Stimulated activated CD4-positive, alpha-beta T cell treated with anti-CD3 and anti-CD28 coated beads, Interleukin-4, amount 100 ng/mL, for 48 hours (primary cell): ENCODE measurements at regions not wholly inside any gene's neighbourhood (a gene's known extent, or its start where the extent isn't known, plus 50 kb on each side); places are given as distances from the start of the nearest gene placed in this dataset.
A peak's percentile ranks its signal among the peaks of the same experiment; 100 is the strongest.
"Not testable (repeated sequence)": the region's sequence is repeated elsewhere in the genome, so short reads cannot be mapped to it uniquely, and the experiment has no call there.

Experiments
- DNase-seq, 2 donors: peaks; one replicate each; pipeline ENCODE4 v3.0.0-alpha.2; 2020; ENCODE audit warnings: low read depth in 2 of 2

GRCh38 chr10:7108141-7108540 is 302.7 kb downstream of the SFMBT2 start:
- DNase-seq: no peak

GRCh38 chr10:7107285-7107684 is 303.5 kb downstream of the SFMBT2 start:
- peak in 1 of 2 donors; percentile 2 for DNase-seq

DNA sequence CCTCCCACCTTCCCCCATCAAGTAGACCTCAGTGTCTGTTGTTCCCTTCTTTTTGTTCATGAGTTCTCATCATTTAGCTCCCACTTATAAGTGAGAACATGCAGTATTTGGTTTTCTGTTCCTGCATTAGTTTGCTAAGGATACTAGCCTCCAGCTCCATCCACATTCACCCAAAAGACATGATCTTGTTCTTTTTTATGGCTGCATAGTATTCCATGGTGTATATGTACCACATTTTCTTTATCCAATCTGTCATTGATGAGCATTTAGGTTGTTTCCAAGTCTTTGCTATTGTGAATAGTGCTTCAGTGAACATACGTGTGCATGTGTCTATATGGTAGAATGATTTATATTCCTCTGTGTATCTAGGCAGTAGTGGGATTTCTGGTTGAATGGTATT is 306.5 kb downstream of the SFMBT2 start:
- not testable (repeated sequence) for DNase-seq

DNA sequence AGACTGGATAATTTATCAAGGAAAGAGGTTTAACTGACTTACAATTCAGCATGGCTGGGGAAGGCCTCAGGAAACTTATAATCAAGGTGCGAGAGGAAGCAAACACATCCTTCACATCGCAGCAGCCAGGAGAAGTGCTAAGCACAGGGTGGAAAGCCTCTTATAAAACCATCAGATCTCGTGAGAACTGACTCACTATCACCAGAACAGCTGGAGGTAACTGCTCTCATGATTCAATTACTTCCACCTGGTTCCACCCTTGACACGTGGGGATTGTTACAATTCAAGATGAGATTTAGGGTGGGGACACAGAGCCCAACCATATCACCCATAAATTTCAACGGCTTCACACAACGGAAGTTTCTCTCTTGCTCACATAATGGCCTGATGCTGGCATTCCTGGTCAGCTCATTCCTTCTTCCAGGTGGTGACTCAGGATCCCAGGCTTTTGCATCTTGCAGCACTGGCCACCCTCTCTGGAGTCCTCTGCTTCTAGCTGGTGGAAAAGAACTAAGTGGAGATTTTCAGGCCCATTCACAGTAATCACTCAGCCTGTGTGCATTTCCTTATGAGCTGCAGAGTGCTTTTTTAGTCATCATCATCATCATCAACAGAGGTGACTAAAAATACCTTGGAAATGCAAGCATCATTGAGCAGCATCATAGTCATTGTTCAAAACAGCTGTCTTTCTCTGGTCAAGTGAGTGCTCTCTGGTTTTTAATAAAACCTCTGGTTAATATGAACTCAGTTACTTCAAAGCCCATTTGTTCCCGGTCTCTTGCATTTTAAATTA is 308.1 kb downstream of the SFMBT2 start:
- no peak for DNase-seq

DNA sequence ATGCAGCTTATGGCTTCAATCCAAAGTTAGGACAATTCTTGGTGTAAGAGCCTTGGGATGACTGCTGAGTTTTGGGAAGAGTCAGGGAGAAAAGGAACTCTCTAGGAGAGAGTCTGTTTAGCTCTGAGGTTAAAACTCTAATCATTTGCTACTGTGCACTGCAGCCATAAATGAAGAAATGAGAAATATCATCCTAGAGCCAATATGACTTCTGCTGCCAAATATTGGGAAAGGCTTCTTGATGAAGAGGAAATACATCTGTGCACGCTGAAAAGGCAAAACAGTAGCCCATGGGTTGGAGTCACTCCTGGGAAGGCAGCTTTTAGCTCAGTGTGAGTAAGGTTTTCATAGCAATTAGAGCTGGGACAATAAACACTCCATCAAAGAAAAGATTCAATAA is 308.8 kb downstream of the SFMBT2 start:
- DNase-seq: no peak

DNA sequence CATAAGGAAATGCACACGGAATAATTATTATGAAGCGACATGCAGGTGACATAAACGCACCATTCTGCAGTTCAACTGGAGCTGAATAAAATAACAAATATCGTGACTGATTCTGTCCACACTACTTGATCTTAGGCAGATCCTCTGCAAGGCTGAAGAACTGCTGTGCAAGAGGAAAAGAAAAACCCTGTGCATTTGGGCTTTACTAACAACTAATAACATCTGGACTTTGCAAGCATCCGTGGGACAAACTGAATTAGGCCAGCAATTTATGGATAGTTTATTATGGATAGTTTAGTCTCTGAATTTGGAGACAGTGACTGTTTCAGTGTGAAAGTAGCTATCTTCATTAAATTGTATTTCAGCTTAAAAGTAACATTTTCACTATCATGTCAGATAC is 309.4 kb downstream of the SFMBT2 start:
- DNase-seq: no peak

GRCh38 chr10:7100032-7100702 is 310.7 kb downstream of the SFMBT2 start:
- DNase-seq: no peak

DNA sequence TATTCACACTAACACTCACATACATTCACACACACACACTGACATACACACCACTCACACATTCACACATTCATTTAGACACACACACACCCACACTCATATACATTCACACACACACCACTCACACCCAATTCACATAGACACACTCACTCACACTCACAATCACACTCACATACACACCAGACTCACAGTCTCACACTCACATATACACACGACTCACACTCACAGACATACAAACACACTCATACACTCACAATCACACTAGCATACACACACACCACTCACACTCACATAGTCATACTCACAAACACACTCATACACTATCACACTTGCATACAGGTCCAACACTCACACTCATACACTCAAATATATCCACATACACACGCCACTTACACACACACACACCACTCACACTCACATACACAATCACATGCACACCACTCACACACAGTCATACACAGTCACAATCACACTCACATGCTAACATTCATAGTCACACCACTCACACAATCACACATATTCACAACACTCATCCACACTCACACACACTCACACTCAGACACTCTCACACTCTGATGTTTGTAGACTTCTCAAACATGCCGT is 312.6 kb downstream of the SFMBT2 start:
- no peak for DNase-seq

GRCh38 chr10:7094781-7095180 is 316.1 kb downstream of the SFMBT2 start:
- no peak for DNase-seq

- DNase-seq: no peak
These were observed 317.5 kb downstream of the SFMBT2 start for GRCh38 chr10:7093368-7093767.

GRCh38 chr10:7092603-7093002 is 318.2 kb downstream of the SFMBT2 start:
- no peak for DNase-seq

GRCh38 chr10:7090529-7090928 is 320.3 kb downstream of the SFMBT2 start:
- DNase-seq: no peak

- DNase-seq: no peak
These were observed 324.8 kb downstream of the SFMBT2 start for GRCh38 chr10:7085913-7086589.

- DNase-seq: no peak
These were observed 325.5 kb downstream of the SFMBT2 start for GRCh38 chr10:7085147-7085912.

DNA sequence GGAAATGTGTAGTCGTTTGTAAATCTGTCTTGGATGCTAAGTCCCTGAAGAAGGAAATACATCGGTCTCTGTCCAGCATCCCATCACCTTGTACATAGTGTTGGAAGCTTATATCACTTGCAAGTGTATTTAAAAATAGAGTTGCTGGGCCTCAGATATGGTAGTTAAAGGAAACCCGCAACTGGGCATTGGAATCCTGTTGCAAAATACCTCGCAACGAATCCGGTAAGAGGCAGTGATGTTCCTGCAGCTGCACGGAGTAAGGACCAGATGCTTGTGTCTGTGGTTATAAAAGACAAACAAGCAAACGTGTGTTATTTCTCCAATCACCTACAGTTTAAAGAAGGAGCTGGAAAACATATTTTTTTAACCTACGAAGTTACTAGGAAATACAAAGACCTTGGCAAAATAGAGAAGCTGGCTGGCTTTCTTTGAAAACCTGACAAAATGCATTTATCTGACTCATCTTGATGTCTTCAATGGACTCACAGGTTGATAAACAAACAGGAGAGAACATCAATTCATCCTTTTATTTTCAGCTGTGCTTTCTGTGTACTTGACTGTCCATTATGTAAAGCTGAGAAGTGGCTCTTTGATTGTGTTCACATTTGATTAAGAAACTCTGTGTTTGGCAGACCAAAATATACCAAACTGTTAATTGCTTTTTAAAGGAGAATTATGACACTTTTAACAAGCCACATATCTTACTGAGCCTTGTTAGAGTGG is 326.4 kb downstream of the SFMBT2 start:
- DNase-seq: no peak

DNA sequence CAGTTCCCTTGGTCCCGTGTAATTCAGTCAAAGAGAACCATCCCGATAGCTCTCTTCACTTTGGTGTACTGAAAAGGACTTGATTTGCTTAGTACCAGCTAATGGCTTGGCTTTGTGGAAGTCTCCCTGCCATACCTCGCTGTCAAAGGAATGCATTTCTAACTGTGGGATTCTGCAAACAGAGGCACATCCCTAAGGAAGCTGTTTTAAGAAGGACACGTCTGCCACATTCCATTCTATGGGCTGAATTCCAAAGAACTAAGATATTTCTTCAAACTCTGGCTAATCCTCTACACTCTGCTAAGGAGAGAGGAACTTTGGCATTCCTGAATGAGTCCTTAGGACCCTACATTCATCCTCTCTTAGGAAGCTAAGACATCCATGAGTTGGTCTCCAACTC is 327.9 kb downstream of the SFMBT2 start:
- no peak for DNase-seq

- DNase-seq: no peak
These were observed 333.0 kb downstream of the SFMBT2 start for GRCh38 chr10:7077880-7078279.

GRCh38 chr10:7075851-7076250 is 335.0 kb downstream of the SFMBT2 start:
- DNase-seq: no peak

DNA sequence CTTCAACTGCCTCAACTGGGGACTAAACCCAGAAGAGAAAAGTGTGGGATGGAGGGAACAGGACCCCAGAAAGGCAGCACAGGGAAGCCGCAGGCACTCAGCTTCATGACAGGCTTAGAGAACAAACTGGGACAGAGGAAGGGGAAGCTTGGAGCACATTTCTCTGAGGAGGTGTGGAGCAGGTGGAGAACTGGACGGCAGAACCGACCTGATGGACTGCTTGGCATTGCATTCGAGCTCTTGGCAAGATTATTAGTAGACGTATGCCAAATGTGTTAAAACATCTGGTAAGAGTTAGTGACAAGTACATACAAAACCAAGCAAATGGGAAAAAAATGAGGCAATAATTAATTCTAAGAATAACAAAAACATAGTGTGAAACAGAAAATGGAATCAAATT is 335.7 kb downstream of the SFMBT2 start:
- no peak for DNase-seq

DNA sequence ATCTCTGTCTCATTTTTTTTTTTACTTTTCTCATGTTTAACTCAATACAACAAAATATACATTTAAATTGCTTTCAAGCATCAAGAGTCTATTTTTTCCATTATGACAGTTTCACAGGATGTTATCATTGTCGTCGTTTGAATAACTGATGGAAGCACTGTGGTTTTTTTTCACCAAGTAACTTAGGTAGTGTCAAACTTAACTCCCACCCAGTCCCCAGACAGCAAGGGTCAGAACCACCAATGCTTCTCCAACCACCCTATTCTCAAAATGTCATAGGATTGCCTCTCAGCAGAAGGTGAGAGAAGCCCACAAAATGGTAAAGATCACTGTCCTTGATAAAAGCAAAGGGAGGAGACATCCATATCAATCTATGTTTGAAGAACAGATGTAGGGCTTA is 339.4 kb downstream of the SFMBT2 start:
- no peak for DNase-seq

GRCh38 chr10:7070950-7071349 is 339.9 kb downstream of the SFMBT2 start:
- no peak for DNase-seq
